DOHH2 (cell line): ENCODE measurements at regions not wholly inside any gene's neighbourhood (a gene's known extent, or its start where the extent isn't known, plus 50 kb on each side); places are given as distances from the start of the nearest gene placed in this dataset.

Experiments used
- H3F3A ChIP-seq: fragments of 200-600 bp; sonication (generic), shearing (Covaris generic); 2 replicates; pipeline ENCODE4 v1.6.0; 2016; ENCODE audit warnings: antibody characterized with exemption, mild to moderate bottlenecking; ENCODE audit not compliant: control insufficient read depth, insufficient read depth
- H3K27ac ChIP-seq: fragments of 200-600 bp; sonication (generic); 2 replicates; pipeline ENCODE4 v1.5.1; 2014; ENCODE audit warnings: low read depth, mild to moderate bottlenecking, low read length, moderate library complexity
- H3K27me3 ChIP-seq: fragments of 200-600 bp; sonication (generic); 2 replicates; pipeline ENCODE4 v1.6.1; 2014; ENCODE audit warnings: mild to moderate bottlenecking, low read length, mixed read lengths; ENCODE audit not compliant: control insufficient read depth
- H3K36me3 ChIP-seq: fragments of 200-600 bp; sonication (generic); 2 replicates; pipeline ENCODE4 v1.6.1; 2014; ENCODE audit warnings: mild to moderate bottlenecking, low read length, moderate library complexity, mixed read lengths; ENCODE audit not compliant: control insufficient read depth
- H3K4me1 ChIP-seq: fragments of 200-600 bp; sonication (generic); 2 replicates; pipeline ENCODE4 v1.6.1; 2014; ENCODE audit warnings: mild to moderate bottlenecking, low read length, mixed read lengths; ENCODE audit not compliant: control insufficient read depth
- H3K4me2 ChIP-seq: fragments of 200-600 bp; sonication (generic); 2 replicates; pipeline ENCODE4 v1.6.0; 2014; ENCODE audit warnings: mild to moderate bottlenecking, low read length, moderate library complexity
- H3K4me3 ChIP-seq: fragments of 200-600 bp; sonication (generic); 2 replicates; pipeline ENCODE4 v1.5.1; 2014; ENCODE audit warnings: mild to moderate bottlenecking, low read length, mixed read lengths
- H3K79me2 ChIP-seq: fragments of 200-600 bp; sonication (generic); 2 replicates; pipeline ENCODE4 v1.6.1; 2014; ENCODE audit warnings: mild to moderate bottlenecking, low read length, mixed read lengths; ENCODE audit not compliant: control insufficient read depth
- H3K9me2 ChIP-seq: fragments of 200-600 bp; sonication (generic); replicated peaks from 2 replicates; pipeline ENCODE4 v1.6.1; 2014; ENCODE audit warnings: mild to moderate bottlenecking, low read length, mixed read lengths; ENCODE audit not compliant: control insufficient read depth
- H3K9me3 ChIP-seq: fragments of 200-600 bp; sonication (generic); 2 replicates; pipeline ENCODE4 v1.6.1; 2014; ENCODE audit warnings: antibody characterized with exemption, low read length, mixed read lengths; ENCODE audit not compliant: control insufficient read depth, insufficient read depth
- H4K20me1 ChIP-seq: fragments of 200-600 bp; sonication (generic); 2 replicates; pipeline ENCODE4 v1.6.0; 2014; ENCODE audit warnings: low read depth, mild to moderate bottlenecking, antibody characterized with exemption, low read length, moderate library complexity; ENCODE audit not compliant: control insufficient read depth, insufficient read depth
- CTCF ChIP-seq: fragments of 200-600 bp; sonication (generic); IDR thresholded peaks from one replicate; pipeline ENCODE4 v1.5.1; 2014; ENCODE audit warnings: antibody characterized with exemption, mild to moderate bottlenecking, low read depth, low read length; ENCODE audit not compliant: poor library complexity, severe bottlenecking
- EZH2phosphoT487 ChIP-seq: fragments of 200-600 bp; sonication (generic); IDR thresholded peaks from 2 replicates; pipeline ENCODE4 v1.6.1; 2017; ENCODE audit warnings: borderline replicate concordance, mild to moderate bottlenecking, antibody characterized with exemption, low read length, moderate library complexity, mixed read lengths

- H3K4me1 ChIP-seq: no peaks in the 10 kb centered on the region
- H3K4me3 ChIP-seq: no peak overlapping the region
- no peaks in the 10 kb centered on the region; the same call in 1 of the 2 replicates for H3K9me3 ChIP-seq
- H3K9me2 ChIP-seq: no peaks in the 10 kb centered on the region
- no peaks in the 10 kb centered on the region for H4K20me1 ChIP-seq
- no peak overlapping the region for H3K4me2 ChIP-seq
- TF ChIP-seq CTCF: no peak
- TF ChIP-seq EZH2phosphoT487: no peak
- no peaks in the 10 kb centered on the region for H3F3A ChIP-seq
- no peaks in the 10 kb centered on the region for H3K27me3 ChIP-seq
- H3K79me2 ChIP-seq: no peaks in the 10 kb centered on the region
- H3K36me3 ChIP-seq: no peaks in the 10 kb centered on the region
- no peak overlapping the region for H3K27ac ChIP-seq
Measured at GRCh38 chr15:29429584-29429983, 160.0 kb upstream of the NSMCE3 start.

GRCh38 chr15:29428925-29429573 lies 159.4 kb upstream of the NSMCE3 start:
- no peak for TF ChIP-seq CTCF
- no peak for TF ChIP-seq EZH2phosphoT487
- Histone ChIP-seq H3K4me1 (no peaks in the 10 kb centered on the region), H3K36me3 (no peaks in the 10 kb centered on the region), H3K4me2 (no peak overlapping the region), H3K27ac (no peak overlapping the region), H3K79me2 (no peaks in the 10 kb centered on the region), H3K9me3 (peaks cover 4% of the 10 kb centered on the region; the same call in 1 of the 2 replicates), H3K9me2 (no peaks in the 10 kb centered on the region), H3K4me3 (no peak overlapping the region), H3F3A (no peaks in the 10 kb centered on the region), H4K20me1 (no peaks in the 10 kb centered on the region), H3K27me3 (no peaks in the 10 kb centered on the region)

- Histone ChIP-seq H3K27ac (no peak overlapping the region), H3K9me2 (no peaks in the 10 kb centered on the region), H3K4me1 (no peaks in the 10 kb centered on the region), H3K27me3 (no peaks in the 10 kb centered on the region), H3K9me3 (peaks cover 6% of the 10 kb centered on the region; the same call in 1 of the 2 replicates), H3K36me3 (no peaks in the 10 kb centered on the region), H3K4me2 (no peak overlapping the region), H3F3A (no peaks in the 10 kb centered on the region), H3K79me2 (no peaks in the 10 kb centered on the region), H4K20me1 (no peaks in the 10 kb centered on the region), H3K4me3 (no peak overlapping the region)
- no peak for TF ChIP-seq EZH2phosphoT487
- TF ChIP-seq CTCF: no peak
Measured at GRCh38 chr15:29425864-29426263, 156.2 kb upstream of the NSMCE3 start.
